ENCODE measurements at regions not wholly inside any gene's neighbourhood (a gene's known extent, or its start where the extent isn't known, plus 50 kb on each side); places are given as distances from the start of the nearest gene placed in this dataset.

- no peak for TF ChIP-seq POLR2A (IDR thresholded peaks at IDR 0.05)
- TF ChIP-seq, protein P1, sequence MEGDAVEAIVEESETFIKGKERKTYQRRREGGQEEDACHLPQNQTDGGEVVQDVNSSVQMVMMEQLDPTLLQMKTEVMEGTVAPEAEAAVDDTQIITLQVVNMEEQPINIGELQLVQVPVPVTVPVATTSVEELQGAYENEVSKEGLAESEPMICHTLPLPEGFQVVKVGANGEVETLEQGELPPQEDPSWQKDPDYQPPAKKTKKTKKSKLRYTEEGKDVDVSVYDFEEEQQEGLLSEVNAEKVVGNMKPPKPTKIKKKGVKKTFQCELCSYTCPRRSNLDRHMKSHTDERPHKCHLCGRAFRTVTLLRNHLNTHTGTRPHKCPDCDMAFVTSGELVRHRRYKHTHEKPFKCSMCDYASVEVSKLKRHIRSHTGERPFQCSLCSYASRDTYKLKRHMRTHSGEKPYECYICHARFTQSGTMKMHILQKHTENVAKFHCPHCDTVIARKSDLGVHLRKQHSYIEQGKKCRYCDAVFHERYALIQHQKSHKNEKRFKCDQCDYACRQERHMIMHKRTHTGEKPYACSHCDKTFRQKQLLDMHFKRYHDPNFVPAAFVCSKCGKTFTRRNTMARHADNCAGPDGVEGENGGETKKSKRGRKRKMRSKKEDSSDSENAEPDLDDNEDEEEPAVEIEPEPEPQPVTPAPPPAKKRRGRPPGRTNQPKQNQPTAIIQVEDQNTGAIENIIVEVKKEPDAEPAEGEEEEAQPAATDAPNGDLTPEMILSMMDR (IDR thresholded peaks at IDR 0.05), result no peak
Measured at GRCh38 chr19:13691569-13692435, 72.5 kb upstream of the MRI1 start.
